Lower lobe of right lung (tissue), 2 donors: ENCODE measurements at regions not wholly inside any gene's neighbourhood (a gene's known extent, or its start where the extent isn't known, plus 50 kb on each side); places are given as distances from the start of the nearest gene placed in this dataset.

Source experiments
- ATAC-seq, 2 donors: fragments of 200-7000 bp; cut with Tn5 transposase; one replicate each; pipeline ENCODE4 v1.9.1; 2020 to 2022; ENCODE audit warnings: mild to moderate bottlenecking in 2 of 2, moderate library complexity in 2 of 2
- DNase-seq: peaks from one replicate; pipeline ENCODE4 v3.0.0-alpha.2; 2020
- H3K27ac ChIP-seq: fragments of 200-600 bp; one replicate; pipeline ENCODE4 v1.8.0; 2022
- H3K27me3 ChIP-seq: fragments of 200-600 bp; one replicate; pipeline ENCODE4 v1.8.0; 2022; ENCODE audit warnings: low read depth
- H3K36me3 ChIP-seq: fragments of 200-600 bp; one replicate; pipeline ENCODE4 v1.8.0; 2022; ENCODE audit warnings: mild to moderate bottlenecking
- H3K4me1 ChIP-seq: fragments of 200-600 bp; one replicate; pipeline ENCODE4 v1.8.0; 2022
- H3K4me3 ChIP-seq: fragments of 200-600 bp; one replicate; pipeline ENCODE4 v1.8.0; 2022; ENCODE audit warnings: mild to moderate bottlenecking
- H3K9me3 ChIP-seq: fragments of 200-600 bp; one replicate; pipeline ENCODE4 v1.8.0; 2022
- intact Hi-C: fragments of 100-400 bp; cut with DNase I; formaldehyde crosslinking; loops from one replicate; pipeline ENCODE4 v1.11.0; 2022
- TF ChIP-seq, protein P1 (sequence below): fragments of 200-600 bp; IDR thresholded peaks from one replicate; pipeline ENCODE4 v1.8.0; 2022; ENCODE audit warnings: antibody characterized with exemption, mild to moderate bottlenecking
- donor health status: DM: no; HTN: yes; CAD: no; lungs with severe emphysema.

DNA sequence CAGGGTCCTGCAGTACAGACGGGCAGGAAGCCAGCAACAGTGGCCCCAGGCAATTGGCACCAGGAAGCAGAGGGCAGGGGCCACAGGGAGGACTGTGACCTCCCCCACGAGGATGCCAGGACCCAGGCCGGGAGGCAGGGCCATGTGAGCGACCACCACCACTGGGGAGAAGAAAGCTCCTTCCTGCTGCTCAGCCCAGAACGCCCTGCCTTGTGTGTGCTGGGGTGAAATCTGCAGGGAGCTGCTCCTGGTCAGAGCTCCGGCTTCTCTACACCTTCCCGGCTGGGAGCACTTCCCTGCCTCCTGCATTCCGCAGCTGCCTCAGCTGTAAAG lies 100.4 kb downstream of the HMX1 start:
- Histone ChIP-seq H3K4me3 (no peak overlapping the region), H3K27ac (no peak overlapping the region), H3K27me3 (peaks cover 9% of the 10 kb centered on the region), H3K36me3 (no peaks in the 10 kb centered on the region), H3K9me3 (no peaks in the 10 kb centered on the region), H3K4me1 (no peaks in the 10 kb centered on the region)
- intact Hi-C loops: no loop called here
- ATAC-seq: no peak
- DNase-seq: peak; percentile 37
- TF ChIP-seq, protein P1, sequence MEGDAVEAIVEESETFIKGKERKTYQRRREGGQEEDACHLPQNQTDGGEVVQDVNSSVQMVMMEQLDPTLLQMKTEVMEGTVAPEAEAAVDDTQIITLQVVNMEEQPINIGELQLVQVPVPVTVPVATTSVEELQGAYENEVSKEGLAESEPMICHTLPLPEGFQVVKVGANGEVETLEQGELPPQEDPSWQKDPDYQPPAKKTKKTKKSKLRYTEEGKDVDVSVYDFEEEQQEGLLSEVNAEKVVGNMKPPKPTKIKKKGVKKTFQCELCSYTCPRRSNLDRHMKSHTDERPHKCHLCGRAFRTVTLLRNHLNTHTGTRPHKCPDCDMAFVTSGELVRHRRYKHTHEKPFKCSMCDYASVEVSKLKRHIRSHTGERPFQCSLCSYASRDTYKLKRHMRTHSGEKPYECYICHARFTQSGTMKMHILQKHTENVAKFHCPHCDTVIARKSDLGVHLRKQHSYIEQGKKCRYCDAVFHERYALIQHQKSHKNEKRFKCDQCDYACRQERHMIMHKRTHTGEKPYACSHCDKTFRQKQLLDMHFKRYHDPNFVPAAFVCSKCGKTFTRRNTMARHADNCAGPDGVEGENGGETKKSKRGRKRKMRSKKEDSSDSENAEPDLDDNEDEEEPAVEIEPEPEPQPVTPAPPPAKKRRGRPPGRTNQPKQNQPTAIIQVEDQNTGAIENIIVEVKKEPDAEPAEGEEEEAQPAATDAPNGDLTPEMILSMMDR: no peak

DNA sequence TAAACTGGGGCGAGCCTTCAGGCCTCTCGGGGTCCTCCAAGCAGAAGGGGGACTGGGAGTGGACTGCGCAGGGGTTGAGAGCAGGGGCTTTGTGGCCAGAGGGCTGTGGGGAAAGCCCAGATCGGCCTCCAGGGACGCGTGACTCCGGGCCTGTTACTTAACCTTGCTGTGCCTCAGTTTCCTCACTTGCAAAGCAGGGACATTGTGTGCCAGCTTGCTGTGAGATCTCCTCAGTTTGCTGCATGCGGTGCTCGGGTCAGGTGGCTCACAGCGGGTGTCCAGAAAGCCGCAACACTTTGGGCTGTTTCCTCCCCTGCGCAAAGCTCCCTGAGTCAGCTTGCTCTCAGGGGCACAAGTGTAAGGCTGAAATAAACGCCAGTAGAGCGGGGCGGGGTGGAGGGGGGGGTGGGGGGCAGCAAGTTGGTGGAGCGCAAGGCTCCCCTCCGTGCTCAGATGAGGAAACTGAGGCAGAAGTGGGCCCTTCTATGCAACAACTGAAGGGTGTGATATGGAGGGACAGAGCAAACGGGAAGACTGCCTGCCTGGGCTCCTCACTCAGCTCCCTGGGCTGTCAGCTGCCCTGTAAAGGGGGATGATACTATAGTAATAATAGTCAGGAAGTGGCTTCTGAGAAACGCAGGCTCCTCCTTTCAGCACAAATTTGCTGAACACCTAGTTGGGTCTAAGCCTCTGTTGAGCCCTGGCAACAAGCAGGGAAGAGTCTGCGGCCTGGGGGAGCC lies 101.0 kb downstream of the HMX1 start:
- TF ChIP-seq, protein P1: no peak
- Histone ChIP-seq H3K27ac (no peak overlapping the region), H3K4me3 (no peak overlapping the region), H3K4me1 (no peaks in the 10 kb centered on the region), H3K9me3 (no peaks in the 10 kb centered on the region), H3K36me3 (no peaks in the 10 kb centered on the region), H3K27me3 (peaks cover 9% of the 10 kb centered on the region)
- ATAC-seq (no peak), DNase-seq (peak; percentile 24)
- intact Hi-C loops: no loop called here

DNA sequence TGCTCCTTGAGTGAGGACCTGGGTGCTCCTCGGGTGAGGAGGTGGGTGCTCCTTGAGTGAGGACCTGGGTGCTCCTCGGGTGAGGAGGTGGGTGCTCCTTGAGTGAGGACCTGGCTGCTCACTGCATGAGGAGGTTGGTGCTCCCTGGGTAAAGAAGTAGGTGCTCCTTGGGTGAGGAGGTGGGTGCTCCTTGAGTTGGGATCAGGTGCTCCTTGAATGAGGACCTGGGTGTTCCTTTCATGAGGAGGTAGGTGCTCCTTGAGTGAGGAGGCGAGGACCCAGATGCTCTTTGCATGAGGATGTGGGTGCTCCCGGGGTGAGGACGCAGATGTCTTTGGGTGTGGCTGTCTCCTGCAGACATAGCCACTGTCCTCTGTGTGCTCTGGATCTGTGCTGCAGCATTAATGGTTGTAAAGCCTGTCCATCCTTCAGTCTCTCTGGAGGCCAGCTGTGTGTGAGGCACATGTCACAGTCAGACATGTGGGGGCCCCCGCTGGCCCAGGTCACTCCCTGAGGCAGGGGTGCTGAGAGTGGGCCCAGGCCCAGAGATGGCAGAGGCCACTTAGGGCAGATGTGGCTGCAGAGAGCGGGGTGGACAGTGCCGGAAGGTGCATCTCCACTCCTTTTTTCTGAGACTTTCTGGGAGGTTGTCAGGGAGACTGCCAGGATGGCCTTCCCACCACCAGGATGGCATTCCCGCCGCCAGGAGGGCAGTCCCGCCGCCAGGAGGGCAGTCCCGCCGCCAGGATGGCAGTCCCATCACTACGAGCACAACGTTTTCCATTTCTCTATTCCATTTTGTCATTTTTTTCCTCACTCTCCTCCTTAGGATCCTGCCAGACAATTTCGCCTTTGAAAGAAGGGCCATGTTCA lies 101.8 kb downstream of the HMX1 start:
- peaks cover 9% of the 10 kb centered on the region for H3K27me3 ChIP-seq
- peak; percentile 28 for DNase-seq
- peak in 1 of 2 donors; percentile 17 for ATAC-seq

GRCh38 chr4:8768357-8768999 lies 103.2 kb downstream of the HMX1 start:
- Histone ChIP-seq H3K27me3 (peaks cover 9% of the 10 kb centered on the region), H3K4me1 (no peaks in the 10 kb centered on the region), H3K36me3 (no peaks in the 10 kb centered on the region), H3K27ac (no peak overlapping the region), H3K9me3 (no peaks in the 10 kb centered on the region), H3K4me3 (no peak overlapping the region)
- intact Hi-C loops: no loop called here
- peak; percentile 22 for DNase-seq
- TF ChIP-seq, protein P1: no peak
- ATAC-seq: no peak

More for the DNA sequence above, 101.8 kb downstream of the HMX1 start:
- Histone ChIP-seq H3K9me3 (no peaks in the 10 kb centered on the region), H3K36me3 (no peaks in the 10 kb centered on the region), H3K4me1 (no peaks in the 10 kb centered on the region), H3K27ac (no peak overlapping the region), H3K4me3 (no peak overlapping the region)
- TF ChIP-seq, protein P1: no peak
- intact Hi-C loops: no loop called here

- Histone ChIP-seq H3K9me3 (no peaks in the 10 kb centered on the region), H3K4me1 (no peaks in the 10 kb centered on the region), H3K27ac (no peak overlapping the region), H3K4me3 (no peak overlapping the region), H3K36me3 (no peaks in the 10 kb centered on the region), H3K27me3 (peaks cover 9% of the 10 kb centered on the region)
- intact Hi-C loops: no loop called here
- TF ChIP-seq, protein P1: no peak
- ATAC-seq: no peak
- peak; percentile 36 for DNase-seq
Measured at GRCh38 chr4:8766610-8767009, 105.0 kb downstream of the HMX1 start.
